GOT3 (cell line): ENCODE measurements at regions not wholly inside any gene's neighbourhood (a gene's known extent, or its start where the extent isn't known, plus 50 kb on each side); places are given as distances from the start of the nearest gene placed in this dataset.

Source experiments
- DNase-seq: peaks from one replicate; lab custom pipeline; 2025; ENCODE audit warnings: mixed read lengths; lab: John Stamatoyannopoulos, UW

- no peak for DNase-seq
These were observed 219.3 kb downstream of the WDR11 start for GRCh38 chr10:121070275-121071070.

DNA sequence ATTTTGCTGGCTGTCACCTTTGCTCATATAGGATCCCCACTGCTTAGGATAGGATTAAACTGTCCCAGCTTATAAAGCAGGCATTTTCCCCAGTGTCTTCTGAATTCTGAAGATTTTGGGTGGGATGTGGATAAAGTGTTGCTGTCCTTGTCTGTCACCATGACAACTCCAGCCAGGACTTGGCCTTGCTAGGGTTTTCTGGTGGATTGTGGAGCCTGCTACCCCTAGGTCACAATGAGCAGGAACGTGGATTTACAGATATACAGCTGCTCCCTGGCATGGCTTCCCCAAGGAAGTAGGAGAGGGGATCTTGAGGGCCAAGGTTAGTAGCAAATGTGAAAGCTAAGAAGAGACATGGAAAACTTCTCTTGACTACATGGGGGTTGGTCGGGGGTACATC, 220.7 kb downstream of the WDR11 start:
- no peak for DNase-seq

GRCh38 chr10:121073728-121074127, 222.6 kb downstream of the WDR11 start:
- no peak for DNase-seq

DNA sequence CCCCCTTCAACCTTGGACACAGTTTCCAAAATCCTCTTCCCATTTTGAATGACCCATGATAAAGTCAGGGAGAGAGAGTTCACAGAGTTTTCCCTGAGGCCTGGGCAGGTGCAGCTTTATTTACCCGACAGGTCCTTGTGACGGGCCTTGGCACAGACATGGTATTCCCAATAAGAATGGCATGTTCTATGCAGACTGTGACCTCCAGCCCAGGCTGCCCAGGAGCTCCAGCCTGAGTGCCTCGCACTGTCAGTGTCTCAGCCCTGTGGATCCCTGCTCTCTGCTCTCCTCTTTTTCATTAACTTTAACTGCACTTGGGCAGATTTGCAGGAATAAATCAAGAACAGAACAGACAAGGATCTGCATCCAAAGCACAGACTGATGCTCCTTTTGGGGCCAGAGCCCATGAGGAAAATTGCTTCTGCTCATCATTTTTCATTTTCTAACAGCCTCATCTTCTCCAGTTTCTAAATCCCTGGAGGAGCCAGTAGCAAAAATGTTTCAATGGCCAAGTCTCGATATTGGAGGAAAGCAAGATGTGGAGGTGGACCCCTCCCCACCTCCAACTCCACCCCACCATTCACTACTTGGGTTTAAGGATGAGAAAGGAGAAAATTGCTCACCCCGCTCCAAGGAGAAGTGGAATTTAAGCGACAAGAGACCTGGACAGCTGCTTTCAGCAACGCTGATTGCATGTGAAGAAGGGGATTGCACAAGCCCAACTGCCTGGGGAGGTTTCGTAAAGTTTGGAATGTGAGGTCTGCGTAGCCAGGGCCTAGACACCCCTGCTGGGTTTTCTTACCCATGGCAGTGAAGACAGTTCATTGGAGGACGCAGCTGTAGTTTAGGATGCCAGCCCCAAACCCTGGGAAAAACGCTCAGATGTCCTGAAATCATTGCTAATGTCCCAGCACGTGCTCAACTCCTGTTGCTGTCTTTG, 225.9 kb downstream of the WDR11 start:
- DNase-seq = no peak

DNA sequence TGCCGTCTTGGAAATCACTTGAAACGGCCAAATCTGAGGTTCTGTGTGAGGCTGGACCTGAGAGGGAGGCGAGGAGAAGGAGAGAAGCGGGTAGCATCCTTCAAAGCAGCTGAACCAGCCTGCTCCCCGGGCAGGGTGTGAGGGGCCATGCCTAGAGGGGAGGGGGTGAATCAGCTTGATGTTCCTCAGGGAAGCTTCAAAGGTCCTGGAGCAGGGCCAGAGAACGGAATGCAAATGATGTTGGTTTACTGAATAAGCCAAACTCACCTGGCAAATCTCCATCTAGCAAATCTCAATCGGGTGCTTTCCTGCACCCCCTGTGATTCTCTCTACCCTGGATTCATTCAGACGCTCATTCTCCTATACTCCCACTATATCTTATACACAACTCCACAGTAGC, 226.9 kb downstream of the WDR11 start:
- no peak for DNase-seq

DNA sequence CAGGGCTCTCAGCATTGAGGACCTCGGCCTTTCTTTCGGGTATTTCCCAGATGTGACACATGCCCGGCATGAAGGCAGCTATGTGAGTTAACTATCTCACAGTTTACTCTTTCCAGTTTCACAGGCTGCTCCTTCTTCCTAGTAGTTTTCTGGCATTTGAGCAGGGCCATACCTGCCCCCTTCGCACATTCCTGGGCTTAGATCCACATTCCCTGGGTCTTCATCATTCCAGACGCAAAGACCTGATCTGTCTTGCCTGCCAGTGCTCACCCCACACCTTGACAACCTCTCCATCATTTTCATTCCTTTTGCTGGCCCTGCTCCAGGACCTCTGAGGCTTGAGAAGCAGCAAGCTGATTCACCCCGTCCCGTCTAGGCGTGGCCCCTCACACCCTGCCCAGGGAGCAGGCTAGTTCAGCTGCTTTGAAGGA, 227.5 kb downstream of the WDR11 start:
- no peak for DNase-seq

DNA sequence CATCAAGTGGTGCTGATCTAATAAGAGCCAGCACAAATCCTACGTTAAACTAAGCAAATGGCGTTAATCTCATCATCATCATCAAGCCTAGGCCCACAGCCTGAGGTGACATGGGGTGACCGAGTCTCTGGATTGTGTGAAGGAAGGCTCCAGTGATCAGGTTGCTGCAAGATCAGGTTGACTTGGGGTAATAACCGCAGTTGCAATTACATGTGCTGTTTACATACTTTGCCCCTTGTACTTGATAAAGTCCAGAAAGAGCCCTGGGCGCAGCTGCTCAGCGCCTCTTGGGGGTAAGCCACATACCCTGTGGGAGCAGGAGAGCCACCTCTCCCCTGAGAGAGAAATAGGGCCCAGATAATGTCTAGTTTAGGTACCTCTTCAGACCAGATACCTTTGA, 228.1 kb downstream of the WDR11 start:
- no peak for DNase-seq

DNA sequence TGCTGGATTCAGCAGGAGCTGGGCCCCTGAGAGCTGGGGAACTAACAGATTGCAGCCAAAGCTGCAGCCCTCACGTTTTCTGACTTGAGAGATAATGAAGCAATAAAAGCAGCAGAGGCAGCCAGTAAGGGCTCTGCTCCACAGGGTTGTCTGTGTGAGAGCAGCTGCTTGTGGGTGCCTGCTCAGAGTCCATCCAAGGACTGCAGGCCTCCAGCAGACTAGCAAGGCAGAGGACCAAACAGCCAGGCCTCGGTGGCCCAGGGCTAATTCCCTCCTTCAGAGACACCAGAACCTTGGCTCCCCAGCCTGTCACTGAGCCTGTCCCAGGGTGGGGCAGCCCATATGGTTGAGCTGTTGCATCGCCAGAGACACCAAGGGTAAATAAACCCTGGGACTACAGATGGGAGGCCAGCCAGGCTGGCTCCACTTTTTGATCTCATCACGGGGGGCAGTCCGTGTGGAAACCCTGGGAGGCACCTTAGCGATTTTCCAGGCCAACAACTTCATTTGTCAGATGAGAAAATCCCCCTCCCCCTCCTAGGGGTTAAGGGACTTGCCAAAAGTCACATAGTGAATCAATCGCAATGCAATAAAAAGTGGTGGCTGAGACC, 229.2 kb downstream of the WDR11 start:
- DNase-seq = no peak

DNA sequence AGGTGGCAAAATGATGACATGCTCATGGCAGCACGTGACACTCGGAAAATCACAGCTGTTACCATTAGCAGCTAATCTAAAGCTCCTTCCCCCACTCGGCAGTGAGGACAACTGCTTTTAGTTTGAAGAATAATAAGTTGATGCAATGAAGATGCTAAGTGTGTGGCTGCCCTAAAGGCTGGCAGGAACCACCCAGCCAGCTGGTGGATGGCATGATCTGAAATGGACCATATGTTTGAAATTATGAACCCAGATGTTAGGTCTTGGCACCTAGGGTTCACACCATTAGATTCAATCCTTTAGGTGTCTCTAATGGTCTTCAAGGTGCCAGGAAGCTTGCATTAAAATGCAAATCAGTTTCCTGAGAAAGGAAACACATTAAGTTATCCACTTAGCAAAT, 230.1 kb downstream of the WDR11 start:
- DNase-seq = no peak

DNA sequence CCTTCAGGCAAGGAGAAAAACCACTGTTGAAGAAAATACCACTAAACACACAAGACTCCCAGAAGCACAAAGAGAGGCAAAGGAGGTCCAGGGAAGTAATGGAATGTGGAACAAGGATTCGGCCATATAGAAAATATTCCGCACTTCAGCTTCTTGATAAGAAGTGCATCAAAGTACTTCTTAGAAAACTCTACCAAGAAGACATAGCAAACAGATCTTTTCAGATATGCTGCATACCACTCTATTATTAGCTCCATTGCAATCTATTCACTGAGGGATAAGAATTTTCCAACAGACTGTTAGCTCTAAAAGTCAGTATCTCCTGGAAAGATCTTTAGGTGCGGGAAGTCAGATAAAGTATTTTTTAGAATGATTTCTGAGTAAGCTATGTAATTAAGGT, 231.8 kb downstream of the WDR11 start:
- no peak for DNase-seq

- DNase-seq = no peak
These were observed 233.0 kb downstream of the WDR11 start for GRCh38 chr10:121084016-121084674.

DNA sequence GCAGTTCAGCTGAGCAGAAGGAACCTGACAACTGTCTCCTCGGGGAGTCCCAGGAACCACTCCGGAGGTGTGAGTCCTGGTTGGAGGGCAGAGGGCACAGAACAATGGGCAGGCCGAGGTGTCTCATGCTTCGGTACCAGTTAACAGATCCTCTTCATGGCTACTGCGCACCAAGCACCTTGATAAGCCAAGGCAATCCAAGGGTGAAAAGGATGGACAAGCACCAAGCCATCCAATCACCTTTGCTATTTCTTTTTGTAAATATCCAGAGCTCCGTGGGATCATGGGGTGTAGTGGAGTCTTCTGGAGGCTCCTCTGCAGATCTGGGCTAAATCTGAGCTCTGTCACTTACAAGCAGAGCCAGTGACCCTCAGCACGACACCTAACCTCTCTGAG, 233.5 kb downstream of the WDR11 start:
- no peak for DNase-seq

- DNase-seq = no peak
These were observed 234.2 kb downstream of the WDR11 start for GRCh38 chr10:121085367-121085766.

GRCh38 chr10:121087129-121087528, 236.0 kb downstream of the WDR11 start:
- DNase-seq = no peak

GRCh38 chr10:121087688-121088087, 236.5 kb downstream of the WDR11 start:
- DNase-seq = no peak

DNA sequence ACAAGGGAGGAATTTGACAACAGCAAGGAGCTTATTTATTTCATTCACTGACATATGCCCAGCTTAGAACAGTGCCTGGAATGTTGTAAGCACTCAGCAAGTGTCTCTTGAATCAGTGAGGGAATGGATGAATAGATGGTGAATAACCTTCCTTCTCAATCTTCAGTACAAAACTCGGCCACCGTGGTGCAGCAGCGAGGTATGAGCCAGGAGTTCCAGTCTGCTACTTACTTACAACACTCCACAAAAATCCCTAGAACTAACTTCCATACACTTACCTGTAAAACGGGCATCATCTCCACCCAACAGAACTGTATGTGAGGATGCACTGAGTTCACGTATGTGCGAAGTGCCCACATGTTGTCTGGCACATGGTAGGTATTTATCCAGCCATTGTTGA, 237.4 kb downstream of the WDR11 start:
- DNase-seq = no peak

GRCh38 chr10:121089434-121089833, 238.3 kb downstream of the WDR11 start:
- DNase-seq = no peak

DNA sequence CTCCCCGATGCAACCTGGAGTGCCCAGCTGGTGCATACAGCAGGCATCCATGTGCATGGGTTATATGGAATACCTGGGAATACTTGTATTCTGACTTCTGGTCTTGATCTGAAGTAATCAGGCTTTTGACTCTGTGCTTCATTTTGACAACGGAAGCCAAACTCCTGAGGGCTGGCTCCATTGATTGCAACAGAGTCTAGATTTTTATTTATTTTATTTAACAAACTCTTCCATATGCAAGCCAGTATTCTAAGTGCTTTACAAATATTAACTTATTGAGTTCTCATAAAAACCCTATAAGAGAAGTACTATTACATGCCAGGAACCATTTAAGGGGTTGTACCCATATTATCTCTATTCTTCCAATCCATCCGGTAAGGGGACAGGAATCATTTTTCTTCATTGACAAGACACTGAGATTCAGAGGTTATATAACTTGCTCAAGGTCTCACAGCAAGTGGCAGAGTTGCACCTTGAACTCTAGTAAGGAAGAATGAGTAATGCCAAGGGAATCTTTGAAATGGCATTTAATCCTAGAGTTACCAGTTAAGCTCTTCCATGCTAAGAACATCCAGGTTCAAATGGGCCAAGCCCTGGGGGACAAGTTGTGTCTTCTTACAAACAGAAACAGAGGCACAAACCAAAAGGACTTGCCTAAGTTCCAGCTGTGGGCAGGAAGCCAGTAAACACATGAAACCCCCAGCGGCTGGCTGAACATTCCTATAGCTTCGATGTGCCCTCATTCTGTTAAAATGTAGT, 241.0 kb downstream of the WDR11 start:
- no peak for DNase-seq

DNA sequence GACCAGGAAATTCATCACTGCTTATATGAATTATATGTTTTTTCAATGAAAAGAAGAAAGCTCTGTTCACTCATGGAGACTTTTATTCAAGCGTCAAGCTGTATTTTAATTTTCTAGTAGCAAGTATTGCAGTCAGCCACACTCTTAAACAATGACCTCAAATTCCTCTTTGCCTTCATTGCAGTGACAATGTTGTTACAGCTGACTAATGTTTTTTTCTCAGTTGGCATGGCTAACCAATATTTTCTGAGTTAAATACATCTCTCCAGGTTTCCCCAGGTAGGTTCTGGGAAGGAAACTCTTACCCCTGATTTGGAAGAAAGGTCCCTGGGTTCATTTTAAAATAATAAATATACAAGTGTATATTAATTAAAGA, 241.5 kb downstream of the WDR11 start:
- no peak for DNase-seq

GRCh38 chr10:121096617-121097431, 245.7 kb downstream of the WDR11 start:
- no peak for DNase-seq

DNA sequence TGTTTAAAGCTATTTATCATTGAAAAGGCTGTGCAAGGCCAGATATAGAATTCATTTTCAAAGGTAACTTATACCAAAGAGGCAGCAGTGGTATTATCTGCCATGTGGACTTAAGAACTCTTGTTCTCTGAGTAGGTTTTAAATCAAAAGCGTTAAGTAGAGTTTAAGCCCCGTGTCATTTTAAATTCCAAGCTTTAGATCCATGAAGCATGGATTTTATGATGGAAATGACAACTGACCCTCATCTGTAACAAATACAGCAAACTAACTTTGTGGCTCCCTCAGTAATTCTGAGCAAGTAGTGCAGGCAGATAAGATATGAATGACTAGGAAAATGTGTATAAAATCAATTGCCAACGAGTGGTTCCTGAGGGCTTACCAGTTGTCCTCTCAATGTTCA, 247.0 kb downstream of the WDR11 start:
- no peak for DNase-seq
